Coronary artery (tissue), 2 donors: ENCODE measurements at regions not wholly inside any gene's neighbourhood (a gene's known extent, or its start where the extent isn't known, plus 50 kb on each side); places are given as distances from the start of the nearest gene placed in this dataset.

ENCODE experiments used
- DNase-seq: peaks from one replicate; pipeline ENCODE4 v3.0.0-alpha.2; 2017; ENCODE audit warnings: low spot score
- H3K27ac ChIP-seq, 2 donors: fragments of 200-600 bp; sonication (generic); one replicate each; pipeline ENCODE4 v1.5.1; 2016 to 2019
- H3K4me3 ChIP-seq: fragments of 200-600 bp; sonication (generic); 2 replicates; pipeline ENCODE4 v1.5.1; 2016; ENCODE audit warnings: mild to moderate bottlenecking, moderate library complexity
- CTCF ChIP-seq: fragments of 200-600 bp; sonication (generic); IDR thresholded peaks from one replicate; pipeline ENCODE4 v1.5.1; 2019; ENCODE audit warnings: antibody characterized with exemption

GRCh38 chr5:31100047-31100575 is 93.4 kb upstream of the CDH6 start:
- Histone ChIP-seq H3K4me3 (no peak overlapping the region), H3K27ac (no peak overlapping the region)
- TF ChIP-seq CTCF, result no peak
- no peak for DNase-seq

- Histone ChIP-seq H3K27ac (no peak overlapping the region), H3K4me3 (no peak overlapping the region)
- DNase-seq, result no peak
- TF ChIP-seq CTCF, result no peak
Observed at GRCh38 chr5:31098811-31099210, 94.7 kb upstream of the CDH6 start.

GRCh38 chr5:31097851-31098250 is 95.6 kb upstream of the CDH6 start:
- Histone ChIP-seq H3K27ac (no peak overlapping the region), H3K4me3 (no peak overlapping the region)
- DNase-seq, result no peak
- no peak for TF ChIP-seq CTCF

GRCh38 chr5:31096238-31096865 is 97.1 kb upstream of the CDH6 start:
- no peak for TF ChIP-seq CTCF
- peak overlapping the region; percentile 9 for H3K4me3 ChIP-seq
- no peak overlapping the region for H3K27ac ChIP-seq
- DNase-seq, result no peak

GRCh38 chr5:31095796-31096195 is 97.7 kb upstream of the CDH6 start:
- no peak for DNase-seq
- Histone ChIP-seq H3K27ac (no peak overlapping the region), H3K4me3 (no peak overlapping the region)
- TF ChIP-seq CTCF, result no peak

GRCh38 chr5:31091501-31091900 is 102.0 kb upstream of the CDH6 start:
- no peak for TF ChIP-seq CTCF
- Histone ChIP-seq H3K4me3 (no peak overlapping the region), H3K27ac (no peak overlapping the region)
- no peak for DNase-seq

- Histone ChIP-seq H3K27ac (no peak overlapping the region), H3K4me3 (no peak overlapping the region)
- DNase-seq, result no peak
- TF ChIP-seq CTCF, result no peak
Observed at GRCh38 chr5:31090467-31090866, 103.0 kb upstream of the CDH6 start.
